ENCODE measurements at regions not wholly inside any gene's neighbourhood (a gene's known extent, or its start where the extent isn't known, plus 50 kb on each side); places are given as distances from the start of the nearest gene placed in this dataset.

- DNase-seq (ENCODE audit: low spot score) = no peak
Measured at GRCh38 chr3:182717216-182717615, 76.1 kb upstream of the ATP11B start.

- DNase-seq (ENCODE audit: low spot score) = no peak
Measured at GRCh38 chr3:182722907-182723306, 70.4 kb upstream of the ATP11B start.

DNA sequence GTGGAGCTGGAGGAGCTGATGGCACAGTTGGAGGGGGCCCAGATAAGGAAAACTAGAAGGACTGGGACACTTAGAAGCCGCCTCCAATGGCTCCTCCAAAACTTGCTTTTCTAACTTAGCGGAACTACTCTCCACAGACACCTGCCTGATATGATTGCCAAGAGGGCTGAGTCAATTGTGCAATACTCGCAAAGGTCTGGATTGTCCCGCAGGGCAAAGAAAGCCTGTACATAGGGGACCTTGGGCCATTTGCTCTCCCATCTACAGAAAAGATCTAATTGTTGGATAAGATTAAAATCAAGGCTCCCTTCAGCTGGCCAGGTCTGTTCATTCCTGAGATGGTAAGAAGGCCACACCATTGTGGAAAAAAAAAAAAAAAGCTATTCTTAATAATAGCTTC is 69.7 kb upstream of the ATP11B start:
- no peak for DNase-seq (ENCODE audit: low spot score)

DNA sequence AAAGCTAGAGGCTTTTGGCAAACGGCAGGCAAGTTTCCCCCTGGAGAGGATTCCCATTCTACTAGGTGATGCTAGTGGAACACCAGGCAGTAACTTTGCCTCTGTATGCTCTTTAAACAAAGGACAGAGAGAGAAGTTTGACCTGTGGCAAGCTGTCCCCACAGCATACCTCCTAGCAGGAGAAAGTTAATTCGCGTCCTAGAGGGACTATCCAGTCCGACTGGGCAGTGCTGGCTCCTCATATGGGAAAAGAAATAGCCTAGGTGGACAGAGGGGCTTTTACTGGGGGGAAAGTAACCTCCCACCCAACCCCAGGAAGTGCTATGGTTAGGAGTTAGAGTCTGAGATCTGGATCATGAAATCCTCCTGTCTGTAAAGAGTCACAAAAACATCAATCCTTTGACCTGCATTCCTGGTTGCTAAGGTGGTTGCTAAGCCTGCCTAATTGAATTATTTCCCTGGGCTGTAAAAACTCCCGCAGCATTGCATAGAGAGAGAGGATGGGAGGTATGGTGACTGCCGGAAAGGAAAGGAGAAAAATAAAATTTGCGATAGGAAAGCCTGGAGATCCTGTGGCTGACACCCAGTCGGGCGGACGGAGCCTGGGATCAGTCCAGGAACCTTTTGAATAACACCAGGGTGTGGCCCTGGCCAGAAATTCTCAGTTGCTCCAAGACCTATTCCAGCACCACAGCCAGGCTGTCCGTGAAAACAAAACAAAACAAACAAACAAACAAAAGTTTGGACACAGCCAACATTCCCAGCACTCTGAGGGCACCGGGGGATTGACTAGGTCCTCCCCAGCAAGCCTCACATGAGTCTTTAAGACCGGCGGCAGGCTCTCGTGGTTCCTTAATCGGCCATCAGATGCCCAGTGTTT is 67.7 kb upstream of the ATP11B start:
- no peak for DNase-seq (ENCODE audit: low spot score)

GRCh38 chr3:182726258-182727142 is 66.8 kb upstream of the ATP11B start:
- DNase-seq (ENCODE audit: low spot score) = no peak

DNA sequence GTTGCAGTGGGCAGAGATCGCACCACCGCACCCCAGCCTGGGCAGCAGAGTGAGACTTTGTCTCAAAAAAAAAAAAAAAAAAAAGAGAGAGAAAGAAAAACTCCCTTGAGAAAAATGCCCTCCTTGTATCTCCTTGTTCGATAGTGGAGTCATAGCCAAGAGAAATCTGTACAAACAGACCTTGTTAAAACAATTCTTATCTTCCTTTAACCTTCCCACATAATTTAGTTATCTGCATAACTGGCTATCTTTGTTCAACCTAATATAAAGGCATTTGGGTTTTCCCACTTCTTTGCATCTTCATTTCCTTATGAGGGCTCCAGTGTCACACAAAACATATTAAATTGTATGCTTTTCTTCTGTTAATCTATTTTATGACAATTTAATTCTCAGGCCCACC is 65.1 kb upstream of the ATP11B start:
- DNase-seq (ENCODE audit: low spot score) = no peak

DNA sequence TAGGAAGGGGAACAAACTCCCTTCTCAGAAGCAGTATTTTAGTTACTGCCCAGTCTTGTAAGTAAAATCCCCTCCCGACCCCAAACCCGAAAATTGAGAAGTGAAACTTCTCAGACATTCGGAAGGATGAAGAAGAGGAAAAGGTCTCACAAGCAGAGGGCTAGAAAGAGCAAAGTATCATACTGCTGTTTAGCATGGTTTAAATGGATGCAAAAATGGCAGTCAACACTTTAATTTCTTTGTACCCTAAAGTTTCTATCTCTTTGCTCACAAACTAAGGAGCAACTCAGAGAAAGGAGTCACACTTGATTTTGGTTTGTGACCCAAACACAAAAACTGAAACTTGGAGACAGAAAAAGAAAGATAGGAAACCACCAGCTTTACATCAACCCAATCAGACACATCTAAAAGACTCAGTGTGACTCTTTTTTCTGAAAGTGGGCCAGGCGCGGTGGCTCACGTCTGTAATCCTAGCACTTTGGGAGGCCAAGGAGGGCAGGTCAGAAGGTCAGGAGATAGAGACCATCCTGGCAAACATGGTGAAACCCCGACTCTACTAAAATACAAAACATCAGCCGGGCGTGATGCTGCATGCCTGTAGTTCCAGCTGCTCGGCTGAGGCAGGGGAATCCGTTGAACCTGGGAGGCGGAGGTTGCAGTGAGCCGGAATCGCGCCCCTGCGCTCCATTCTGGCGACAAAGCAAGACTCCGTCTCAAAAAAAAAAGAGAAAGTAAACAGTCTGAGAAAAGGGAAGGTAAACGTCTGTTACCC is 63.2 kb upstream of the ATP11B start:
- no peak for DNase-seq (ENCODE audit: low spot score)

GRCh38 chr3:182730675-182731042 is 62.6 kb upstream of the ATP11B start:
- DNase-seq (ENCODE audit: low spot score) = no peak

DNA sequence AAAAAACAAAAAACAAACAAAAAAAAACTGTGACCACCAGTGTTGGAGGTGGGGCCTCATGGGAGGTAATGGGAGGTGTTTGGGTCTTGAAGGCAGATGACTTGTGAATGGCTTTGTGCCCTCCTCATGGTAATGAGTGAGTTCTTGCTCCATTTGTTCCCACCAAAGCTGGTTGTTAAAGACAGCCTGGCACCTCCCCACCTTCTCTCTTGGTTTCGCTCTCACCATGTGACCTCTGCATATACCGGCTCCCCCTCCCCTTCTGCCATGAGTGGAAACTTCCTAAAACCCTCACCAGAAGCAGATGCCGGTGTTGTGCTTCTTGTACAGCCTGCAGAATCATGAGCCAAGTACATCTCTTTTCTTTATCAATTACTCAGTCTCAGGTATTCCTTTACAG is 61.5 kb upstream of the ATP11B start:
- no peak for DNase-seq (ENCODE audit: low spot score)

DNA sequence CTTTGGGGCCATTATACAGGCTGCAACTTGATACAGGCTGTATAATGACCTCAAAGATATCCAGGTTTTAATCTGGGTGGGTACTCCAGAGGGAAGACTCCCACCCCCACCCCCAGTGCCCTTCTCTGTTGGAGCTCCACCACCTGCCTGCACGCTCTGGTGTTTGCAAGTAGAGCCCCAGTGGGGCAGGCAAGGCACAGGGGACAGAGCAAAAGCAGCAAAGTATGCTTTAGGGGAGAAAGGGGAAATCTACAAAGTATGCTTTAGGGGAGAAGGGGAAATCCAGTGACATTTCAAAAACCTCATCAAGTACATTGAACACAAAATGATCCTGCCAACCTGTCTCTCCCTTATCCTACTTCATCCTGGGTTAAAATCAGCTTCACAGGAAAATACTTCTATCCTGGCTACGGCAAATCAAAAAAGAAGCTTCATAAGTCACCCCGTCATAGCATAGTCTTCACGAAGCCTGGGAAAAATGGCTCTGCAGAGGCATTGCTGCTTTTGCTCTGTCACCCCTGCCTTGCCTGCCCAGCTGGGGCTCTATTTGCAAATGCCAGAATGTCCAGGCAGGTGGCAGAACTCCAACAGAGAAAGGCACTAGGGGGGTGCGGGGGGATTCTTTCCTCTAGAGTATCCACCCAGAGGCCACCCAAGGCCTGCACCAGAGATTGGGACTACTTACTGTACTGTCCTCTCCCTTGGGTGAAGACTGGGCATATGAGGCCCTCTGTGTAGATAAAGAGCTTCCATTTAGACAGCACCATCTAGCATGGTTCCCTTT is 60.9 kb upstream of the ATP11B start:
- no peak for DNase-seq (ENCODE audit: low spot score)

GRCh38 chr3:182735672-182736071 is 57.6 kb upstream of the ATP11B start:
- no peak for DNase-seq (ENCODE audit: low spot score)

- DNase-seq (ENCODE audit: low spot score) = no peak
Measured at GRCh38 chr3:182737825-182738224, 55.5 kb upstream of the ATP11B start.

GRCh38 chr3:182738583-182739411 is 54.5 kb upstream of the ATP11B start:
- no peak for DNase-seq (ENCODE audit: low spot score)

DNA sequence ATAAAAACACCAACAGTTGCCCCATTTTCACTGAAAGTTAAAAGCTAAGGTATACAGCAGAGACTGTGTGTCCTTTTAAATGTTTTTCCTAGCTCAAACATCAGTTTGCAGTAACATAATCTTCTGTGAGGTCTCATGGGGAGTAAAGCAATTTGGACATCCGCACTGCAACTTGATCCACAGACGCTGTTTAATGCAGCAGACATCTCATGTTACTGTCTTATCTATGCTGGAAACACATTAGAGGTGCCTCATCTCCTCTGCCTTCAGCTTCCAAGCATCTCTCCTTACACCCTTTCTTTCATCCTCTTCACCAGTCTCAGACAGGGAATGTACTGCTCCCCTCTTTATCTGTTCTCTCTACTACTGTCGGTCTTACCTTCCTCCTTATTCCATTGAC is 53.7 kb upstream of the ATP11B start:
- no peak for DNase-seq (ENCODE audit: low spot score)

GRCh38 chr3:182740710-182741109 is 52.6 kb upstream of the ATP11B start:
- no peak for DNase-seq (ENCODE audit: low spot score)

DNA sequence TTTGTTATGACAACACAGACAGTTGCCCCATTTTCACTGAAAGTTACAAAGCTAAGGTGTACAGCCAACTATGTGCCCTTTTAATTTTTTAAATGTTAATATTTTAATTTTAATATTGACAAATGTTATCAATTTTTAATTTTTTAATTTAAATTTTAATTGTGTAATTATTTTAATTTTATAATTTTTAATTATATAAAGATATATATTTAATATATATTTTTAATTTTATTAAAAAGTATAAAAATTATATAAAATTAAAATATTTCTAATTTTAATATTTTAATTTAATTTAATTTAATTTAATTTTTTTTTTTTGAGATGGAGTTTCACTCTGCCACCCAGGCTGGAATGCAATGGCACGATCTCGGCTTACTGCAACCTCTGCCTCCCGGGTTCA is 52.1 kb upstream of the ATP11B start:
- DNase-seq (ENCODE audit: low spot score) = no peak
